Effector memory CD8-positive, alpha-beta T cell (primary cell): ENCODE measurements at regions not wholly inside any gene's neighbourhood (a gene's known extent, or its start where the extent isn't known, plus 50 kb on each side); places are given as distances from the start of the nearest gene placed in this dataset.
"Not testable (repeated sequence)": the region's sequence is repeated elsewhere in the genome, so short reads cannot be mapped to it uniquely, and the experiment has no call there.

Experiments
- ATAC-seq: fragments of 150-1000 bp; cut with Tn5 transposase; replicated peaks from 2 replicates; pipeline ENCODE4 v1.10.0; 2021; ENCODE audit warnings: mild to moderate bottlenecking, moderate library complexity
- DNase-seq, 3 experiments: peaks; one replicate each; pipeline ENCODE4 v3.0.0; 2021
- H3K27ac Mint-ChIP-seq, 2 donors: one replicate each; pipeline ENCODE4 v1.8.0; 2022; ENCODE audit warnings: mild to moderate bottlenecking in 2 of 2, mixed read lengths in 2 of 2, moderate library complexity in 2 of 2
- H3K27me3 Mint-ChIP-seq, 2 donors: one replicate each; pipeline ENCODE4 v1.8.0; 2022; ENCODE audit warnings: mixed read lengths in 2 of 2
- H3K36me3 Mint-ChIP-seq: one replicate; pipeline ENCODE4 v1.8.0; 2022; ENCODE audit warnings: mild to moderate bottlenecking, moderate library complexity, mixed read lengths; ENCODE audit not compliant: insufficient read depth
- H3K4me1 Mint-ChIP-seq, 2 donors: one replicate each; pipeline ENCODE4 v1.8.0; 2022; ENCODE audit warnings: low read depth in 2 of 2, mixed read lengths in 2 of 2
- H3K4me3 Mint-ChIP-seq, 2 donors: one replicate each; pipeline ENCODE4 v1.8.0; 2022; ENCODE audit warnings: mild to moderate bottlenecking in 2 of 2, mixed read lengths in 2 of 2, moderate library complexity in 2 of 2
- H3K9me3 Mint-ChIP-seq, 2 donors: one replicate each; pipeline ENCODE4 v1.8.0; 2022; ENCODE audit warnings: mixed read lengths in 2 of 2

DNA sequence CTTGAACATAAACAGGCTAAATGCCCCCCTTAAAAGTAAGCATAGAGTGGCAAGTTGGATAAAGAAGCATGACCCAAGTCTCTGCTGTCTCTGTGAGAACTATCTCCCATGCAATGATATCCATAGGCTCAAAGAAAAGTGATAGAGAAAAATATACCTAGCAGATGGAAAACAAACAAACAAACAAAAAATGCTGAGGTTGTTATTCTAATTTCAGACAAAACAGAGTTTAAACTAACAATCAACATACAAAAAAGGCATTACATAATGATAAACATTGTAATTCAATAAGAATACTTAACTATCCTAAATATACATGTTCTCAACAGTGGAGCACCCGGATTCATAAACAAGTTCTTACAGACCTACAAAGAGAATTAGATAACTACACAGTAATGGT lies 626.2 kb upstream of the CNTNAP2 start:
- peaks cover 17 to 21% of the 10 kb centered on the region in 2 donors for H3K9me3 Mint-ChIP-seq
- peaks cover 3% of the 10 kb centered on the region for H3K36me3 Mint-ChIP-seq
- no peaks in the 10 kb centered on the region for H3K27me3 Mint-ChIP-seq
- H3K4me3 Mint-ChIP-seq = no peak overlapping the region
- ATAC-seq (no peak), DNase-seq (no peak)
- H3K27ac Mint-ChIP-seq = no peak overlapping the region
- H3K4me1 Mint-ChIP-seq = no peaks in the 10 kb centered on the region

DNA sequence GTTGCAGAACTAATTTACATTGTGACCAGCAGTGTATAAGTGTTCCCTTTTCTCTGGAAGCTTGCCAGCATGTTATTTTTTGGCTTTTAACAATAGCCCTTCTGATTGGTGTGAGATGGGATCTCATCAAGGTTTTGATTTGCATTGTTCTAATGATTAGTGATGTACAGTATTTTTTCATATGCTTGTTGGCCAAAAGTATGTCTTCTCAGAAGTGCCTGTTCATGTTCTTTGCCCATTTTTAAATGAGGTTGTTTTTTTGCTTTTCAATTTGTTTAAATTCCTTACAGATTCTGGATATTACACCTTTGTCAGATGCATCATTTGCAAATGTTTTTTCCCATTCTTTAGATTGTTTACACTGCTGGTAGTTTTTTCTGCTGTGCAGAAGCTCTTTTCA lies 627.0 kb upstream of the CNTNAP2 start:
- DNase-seq (no peak), ATAC-seq (no peak)
- Mint-ChIP-seq H3K36me3 (peaks cover 3% of the 10 kb centered on the region), H3K4me1 (no peaks in the 10 kb centered on the region), H3K27me3 (no peaks in the 10 kb centered on the region), H3K27ac (no peak overlapping the region), H3K9me3 (peaks cover 17 to 18% of the 10 kb centered on the region in 2 donors), H3K4me3 (no peak overlapping the region)

DNA sequence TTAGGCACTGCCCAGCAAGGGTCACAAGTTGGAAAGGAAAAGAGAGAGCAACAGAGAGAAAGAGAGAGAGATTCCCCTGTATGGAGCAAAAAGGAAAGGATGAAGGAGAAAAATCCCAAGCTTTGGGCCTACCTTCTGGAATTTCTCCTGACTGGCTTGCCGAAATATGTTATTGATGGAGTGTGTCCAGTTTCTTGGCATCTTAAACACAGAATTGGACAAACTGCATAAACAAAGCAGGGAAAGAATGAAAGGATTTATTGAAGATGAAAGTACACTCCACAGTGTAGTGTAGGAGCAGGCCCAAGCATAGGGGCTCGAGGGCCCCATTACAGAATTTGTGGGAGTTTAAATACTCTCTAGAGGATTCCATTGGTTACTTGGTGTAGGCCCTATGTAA lies 627.8 kb upstream of the CNTNAP2 start:
- peaks cover 3% of the 10 kb centered on the region for H3K36me3 Mint-ChIP-seq
- H3K27ac Mint-ChIP-seq = no peak overlapping the region
- H3K9me3 Mint-ChIP-seq = peaks cover 11 to 17% of the 10 kb centered on the region in 2 donors
- no peaks in the 10 kb centered on the region for H3K4me1 Mint-ChIP-seq
- ATAC-seq (no peak), DNase-seq (no peak)
- no peak overlapping the region for H3K4me3 Mint-ChIP-seq
- no peaks in the 10 kb centered on the region for H3K27me3 Mint-ChIP-seq

DNA sequence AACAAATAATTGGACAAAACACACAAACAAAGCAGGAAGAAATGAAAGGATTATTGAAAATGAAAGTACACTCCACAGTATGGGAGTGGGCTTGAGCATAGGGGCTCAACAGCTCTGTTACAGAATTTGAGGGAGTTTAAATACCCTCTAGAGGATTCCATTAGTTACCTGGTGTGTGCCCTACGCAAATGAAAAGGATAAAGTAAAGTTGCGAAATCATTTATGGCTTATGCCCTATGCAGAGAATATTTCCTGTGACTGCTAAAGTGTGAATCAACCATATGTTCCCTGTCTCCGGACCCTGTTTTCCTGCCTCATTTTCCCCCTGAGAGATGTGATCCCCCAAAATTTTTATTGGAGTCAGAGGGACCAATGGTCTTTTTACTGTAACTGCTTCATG lies 634.6 kb upstream of the CNTNAP2 start:
- Mint-ChIP-seq H3K27me3 (no peaks in the 10 kb centered on the region), H3K27ac (no peak overlapping the region), H3K4me3 (no peak overlapping the region)

DNA sequence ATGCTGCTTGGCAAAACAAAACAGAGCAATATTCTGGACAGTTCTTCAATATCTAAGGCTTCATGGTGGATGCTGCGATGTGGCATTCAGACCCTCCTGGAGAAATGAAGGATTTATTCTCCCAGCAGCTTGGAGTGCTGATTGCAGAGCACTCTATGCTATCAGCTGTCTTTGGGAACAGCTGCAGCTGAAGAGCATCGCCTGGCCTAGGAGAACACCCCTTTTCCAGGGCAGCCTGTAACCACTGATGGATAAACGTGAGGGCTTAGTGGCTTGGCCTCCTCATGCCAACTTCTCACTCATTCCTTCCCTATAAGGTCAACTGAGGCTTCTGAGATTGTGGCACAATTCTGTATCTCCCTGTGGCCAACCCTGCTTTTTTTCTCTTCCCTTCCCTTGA lies 638.1 kb upstream of the CNTNAP2 start:
- no peak overlapping the region for H3K4me3 Mint-ChIP-seq
- no peaks in the 10 kb centered on the region for H3K27me3 Mint-ChIP-seq
- no peak overlapping the region for H3K27ac Mint-ChIP-seq
- H3K36me3 Mint-ChIP-seq = no peaks in the 10 kb centered on the region
- H3K4me1 Mint-ChIP-seq = no peaks in the 10 kb centered on the region
- DNase-seq (no peak), ATAC-seq (no peak)
- peaks cover 4 to 7% of the 10 kb centered on the region in 2 donors for H3K9me3 Mint-ChIP-seq

More for the DNA sequence above, 634.6 kb upstream of the CNTNAP2 start:
- H3K36me3 Mint-ChIP-seq = peaks cover 3% of the 10 kb centered on the region
- no peak for ATAC-seq
- H3K9me3 Mint-ChIP-seq = peaks cover 3 to 7% of the 10 kb centered on the region in 2 donors
- no peak for DNase-seq
- no peaks in the 10 kb centered on the region for H3K4me1 Mint-ChIP-seq

DNA sequence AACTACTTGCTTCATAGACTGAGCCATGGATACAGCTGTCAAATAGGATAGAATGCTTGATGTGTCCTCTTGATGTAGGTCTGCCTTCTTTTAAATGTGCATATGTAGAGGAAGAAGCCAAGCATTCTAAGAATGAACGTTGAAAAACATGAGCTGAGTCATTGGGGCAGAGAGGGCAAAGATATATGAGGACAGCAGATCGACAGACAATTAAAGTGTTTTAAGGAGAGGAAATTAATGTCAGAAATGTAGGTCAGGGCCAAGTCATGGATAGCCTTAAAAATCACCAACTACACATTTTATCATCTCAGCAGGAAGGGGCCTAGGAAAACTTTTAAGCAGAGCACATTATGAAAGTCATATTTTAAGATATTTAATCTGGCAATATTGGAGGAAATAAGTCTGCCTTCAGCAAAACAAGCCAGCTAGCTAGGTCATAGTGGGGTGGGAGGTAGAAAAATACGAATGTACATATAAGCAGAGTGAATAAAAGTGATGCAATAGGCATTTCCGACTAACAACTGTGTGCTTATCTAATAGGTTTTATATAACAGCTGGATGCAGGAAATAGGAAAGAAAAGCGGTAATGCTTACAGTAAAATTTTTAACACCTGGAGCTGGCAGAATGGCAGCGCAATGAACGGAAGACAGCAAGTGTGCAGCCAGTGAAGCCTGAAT lies 638.3 kb upstream of the TPK1 start:
- no peaks in the 10 kb centered on the region for H3K36me3 Mint-ChIP-seq

DNA sequence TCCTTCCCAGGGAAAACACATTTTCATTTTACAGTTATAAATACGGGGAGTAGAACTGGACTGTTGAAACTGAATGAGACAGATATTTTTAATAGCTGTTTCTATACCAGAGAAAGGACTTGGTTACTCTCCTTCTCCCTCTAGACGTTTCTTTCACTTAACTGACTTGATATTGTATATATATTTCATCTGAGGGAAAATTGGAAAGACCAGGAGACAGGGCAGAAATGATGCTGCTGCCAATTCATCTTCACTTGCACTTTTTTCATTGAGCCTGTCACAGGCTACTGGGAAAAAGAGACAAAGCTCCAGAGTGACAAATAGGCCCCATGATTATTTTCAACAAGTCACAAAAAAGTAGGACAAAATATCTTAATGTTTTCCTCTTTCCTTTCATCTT lies 636.0 kb upstream of the TPK1 start:
- no peak overlapping the region for H3K27ac Mint-ChIP-seq

More for the DNA sequence above, 638.3 kb upstream of the TPK1 start:
- H3K9me3 Mint-ChIP-seq = peaks cover 7% of the 10 kb centered on the region in 2 donors
- ATAC-seq (no peak), DNase-seq (no peak)
- H3K4me3 Mint-ChIP-seq = no peak overlapping the region
- H3K27me3 Mint-ChIP-seq = no peaks in the 10 kb centered on the region
- H3K27ac Mint-ChIP-seq = no peak overlapping the region
- H3K4me1 Mint-ChIP-seq = no peaks in the 10 kb centered on the region

DNA sequence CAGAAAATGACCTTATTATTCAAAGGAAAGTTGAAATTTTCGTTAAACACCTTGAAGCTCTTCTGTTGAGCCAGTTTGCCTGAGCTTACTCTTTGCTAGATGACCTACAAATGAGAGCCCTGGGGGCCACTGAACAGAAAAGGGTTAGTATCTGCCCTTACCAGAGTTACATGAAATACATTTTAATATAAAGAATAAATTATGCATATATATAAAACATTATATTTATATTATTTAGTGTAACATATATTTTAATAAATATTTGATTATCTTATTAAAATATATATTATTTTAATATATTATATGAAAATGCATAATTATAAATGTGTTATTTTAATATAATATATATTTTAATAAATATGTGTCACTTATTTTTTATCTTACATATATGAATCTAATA lies 628.4 kb upstream of the TPK1 start:
- DNase-seq (no peak), ATAC-seq (no peak)
- H3K36me3 Mint-ChIP-seq = no peaks in the 10 kb centered on the region
- no peak overlapping the region for H3K27ac Mint-ChIP-seq
- H3K4me1 Mint-ChIP-seq = no peaks in the 10 kb centered on the region
- peaks cover 7 to 9% of the 10 kb centered on the region in 2 donors for H3K9me3 Mint-ChIP-seq
- no peak overlapping the region for H3K4me3 Mint-ChIP-seq
- no peaks in the 10 kb centered on the region for H3K27me3 Mint-ChIP-seq

More for the DNA sequence above, 636.0 kb upstream of the TPK1 start:
- no peak overlapping the region for H3K4me3 Mint-ChIP-seq
- H3K36me3 Mint-ChIP-seq = no peaks in the 10 kb centered on the region
- H3K4me1 Mint-ChIP-seq = no peaks in the 10 kb centered on the region
- ATAC-seq (no peak), DNase-seq (no peak)
- no peaks in the 10 kb centered on the region for H3K27me3 Mint-ChIP-seq
- peaks cover 0 to 10% of the 10 kb centered on the region in 2 donors for H3K9me3 Mint-ChIP-seq

DNA sequence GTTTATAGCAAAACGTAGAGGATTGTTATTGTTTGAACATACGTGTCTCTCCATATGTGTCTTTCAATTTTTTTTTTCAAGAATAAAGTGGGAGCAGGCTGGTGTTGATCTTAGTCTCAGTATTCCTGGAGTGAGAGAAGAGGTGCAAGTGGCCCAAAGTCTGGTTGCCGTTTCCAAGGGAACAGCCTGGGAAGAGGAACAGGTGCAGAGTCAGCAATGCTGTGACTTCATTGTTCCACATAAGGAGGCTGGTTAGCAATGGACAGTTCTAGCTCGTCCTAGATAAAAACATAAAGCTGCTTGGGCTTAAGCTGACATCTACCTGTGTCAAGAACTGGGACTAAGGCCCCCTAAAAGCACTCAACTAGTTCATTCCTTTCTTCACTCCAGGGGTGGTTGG lies 626.6 kb upstream of the TPK1 start:
- H3K4me3 Mint-ChIP-seq = no peak overlapping the region
- peaks cover 4 to 9% of the 10 kb centered on the region in 2 donors for H3K9me3 Mint-ChIP-seq
- DNase-seq (no peak), ATAC-seq (no peak)
- no peaks in the 10 kb centered on the region for H3K4me1 Mint-ChIP-seq
- no peaks in the 10 kb centered on the region for H3K27me3 Mint-ChIP-seq
- H3K36me3 Mint-ChIP-seq = no peaks in the 10 kb centered on the region
- H3K27ac Mint-ChIP-seq = no peak overlapping the region

DNA sequence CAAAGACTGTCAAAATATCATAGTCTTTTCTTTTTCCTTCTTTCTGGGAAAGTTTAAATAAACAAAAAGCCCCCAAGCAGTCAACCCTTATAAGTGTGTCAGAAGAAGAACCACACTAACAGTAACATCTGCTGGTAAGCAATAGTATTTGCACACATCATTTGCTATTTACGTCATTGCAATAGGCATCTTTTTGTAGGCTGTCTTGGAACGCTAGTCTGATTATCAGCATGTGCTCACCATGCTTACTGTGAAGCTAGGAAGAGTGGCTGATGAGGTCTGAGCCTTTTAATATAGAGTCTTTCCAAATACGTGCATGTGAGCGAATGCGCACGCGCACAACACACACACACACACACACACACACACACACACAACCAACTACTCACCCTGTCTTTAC lies 599.0 kb upstream of the TPK1 start:
- DNase-seq = no peak
- H3K4me3 Mint-ChIP-seq = no peak overlapping the region
- H3K9me3 Mint-ChIP-seq = peaks cover 7 to 20% of the 10 kb centered on the region in 2 donors
- H3K27ac Mint-ChIP-seq = no peak overlapping the region
- H3K36me3 Mint-ChIP-seq = no peaks in the 10 kb centered on the region
- no peak for ATAC-seq
- H3K4me1 Mint-ChIP-seq = no peaks in the 10 kb centered on the region
- H3K27me3 Mint-ChIP-seq = no peaks in the 10 kb centered on the region

DNA sequence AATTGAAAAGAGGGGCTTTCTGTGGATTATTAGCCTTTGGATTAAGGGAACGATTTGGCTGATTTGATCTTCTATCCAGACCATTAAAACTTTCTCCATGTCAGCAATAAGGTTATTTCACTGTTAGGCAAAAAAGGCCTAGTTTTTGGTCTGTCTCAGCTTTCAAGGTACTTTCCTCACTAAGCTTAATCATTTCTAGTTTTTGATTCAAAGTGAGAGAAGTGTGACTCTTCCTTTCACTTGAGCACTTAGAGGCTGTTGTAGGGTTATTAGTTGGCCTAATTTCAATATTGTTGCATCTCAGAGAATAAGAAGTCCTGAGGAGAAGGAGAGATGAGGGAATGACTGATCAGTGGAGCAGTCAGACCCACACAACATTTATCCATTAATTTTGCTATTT lies 596.0 kb upstream of the TPK1 start:
- Mint-ChIP-seq H3K4me3 (no peak overlapping the region), H3K4me1 (no peaks in the 10 kb centered on the region), H3K27ac (no peak overlapping the region), H3K9me3 (peaks cover 7 to 20% of the 10 kb centered on the region in 2 donors), H3K36me3 (no peaks in the 10 kb centered on the region), H3K27me3 (no peaks in the 10 kb centered on the region)
- DNase-seq (no peak), ATAC-seq (no peak)

DNA sequence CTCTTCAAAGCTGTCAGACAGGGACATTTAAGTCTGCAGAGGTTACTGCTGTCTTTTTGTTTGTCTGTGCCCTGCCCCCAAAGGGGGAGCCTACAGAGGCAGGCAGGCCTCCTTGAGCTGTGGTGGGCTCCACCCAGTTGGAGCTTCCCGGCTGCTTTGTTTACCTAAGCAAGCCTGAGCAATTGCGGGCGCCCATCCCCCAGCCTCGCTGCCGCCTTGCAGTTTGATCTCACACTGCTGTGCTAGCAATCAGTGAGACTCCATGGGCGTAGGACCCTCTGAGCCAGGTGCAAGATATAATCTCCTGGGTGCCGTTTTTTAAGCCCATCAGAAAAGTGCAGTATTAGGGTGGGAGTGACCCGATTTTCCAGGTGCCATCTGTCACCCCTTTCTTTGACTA lies 582.6 kb upstream of the TPK1 start:
- DNase-seq, H3K4me3 Mint-ChIP-seq, ATAC-seq, H3K9me3 Mint-ChIP-seq, H3K4me1 Mint-ChIP-seq, H3K27me3 Mint-ChIP-seq, H3K36me3 Mint-ChIP-seq, H3K27ac Mint-ChIP-seq: not testable (repeated sequence)

DNA sequence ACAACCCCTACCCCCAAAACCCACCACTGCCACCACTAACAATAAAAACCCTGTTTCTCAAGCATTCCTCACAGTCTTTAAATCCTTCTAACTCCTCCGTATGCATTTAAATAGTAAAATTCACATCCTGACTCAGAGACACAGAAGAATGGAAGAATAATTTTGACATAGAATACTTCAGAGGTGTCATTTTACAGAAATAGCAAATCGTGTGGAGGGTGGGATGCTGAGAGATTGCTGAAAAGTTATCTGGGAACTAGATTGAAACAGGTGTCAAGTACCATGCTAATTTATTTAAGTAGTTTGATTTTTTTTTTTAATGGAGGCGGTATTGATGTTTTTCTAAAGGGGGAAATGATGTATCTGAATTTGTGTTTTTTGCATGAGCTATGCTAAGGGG lies 575.2 kb upstream of the TPK1 start:
- ATAC-seq (no peak), DNase-seq (no peak)
- no peaks in the 10 kb centered on the region for H3K4me1 Mint-ChIP-seq
- no peak overlapping the region for H3K4me3 Mint-ChIP-seq
- H3K27ac Mint-ChIP-seq = no peak overlapping the region
- no peaks in the 10 kb centered on the region for H3K27me3 Mint-ChIP-seq
- H3K9me3 Mint-ChIP-seq = peaks cover 8 to 10% of the 10 kb centered on the region in 2 donors
- H3K36me3 Mint-ChIP-seq = no peaks in the 10 kb centered on the region

DNA sequence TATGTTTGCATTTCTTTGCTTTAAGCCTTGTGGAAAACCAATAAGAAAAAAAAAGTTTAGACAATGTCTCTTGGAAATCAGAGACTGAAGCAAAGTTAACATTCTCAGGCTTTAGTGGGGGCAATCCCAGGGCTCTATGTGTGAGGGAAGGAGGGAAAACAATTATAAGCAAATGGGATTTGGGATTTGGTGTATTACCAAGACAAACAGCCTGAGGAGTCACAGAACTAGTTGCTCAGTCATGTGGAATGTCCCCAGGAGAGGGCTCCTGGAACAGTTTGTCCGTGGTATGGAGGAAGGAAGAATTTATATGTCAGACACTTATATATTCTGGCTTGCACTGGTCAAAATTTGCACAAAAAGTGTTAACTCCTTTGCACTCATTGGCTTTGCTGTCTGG lies 562.9 kb upstream of the TPK1 start:
- DNase-seq = no peak
- Mint-ChIP-seq H3K4me3 (no peak overlapping the region), H3K27me3 (no peaks in the 10 kb centered on the region), H3K27ac (no peak overlapping the region), H3K36me3 (no peaks in the 10 kb centered on the region), H3K4me1 (no peaks in the 10 kb centered on the region), H3K9me3 (peaks cover 17 to 18% of the 10 kb centered on the region in 2 donors)
- ATAC-seq = no peak

DNA sequence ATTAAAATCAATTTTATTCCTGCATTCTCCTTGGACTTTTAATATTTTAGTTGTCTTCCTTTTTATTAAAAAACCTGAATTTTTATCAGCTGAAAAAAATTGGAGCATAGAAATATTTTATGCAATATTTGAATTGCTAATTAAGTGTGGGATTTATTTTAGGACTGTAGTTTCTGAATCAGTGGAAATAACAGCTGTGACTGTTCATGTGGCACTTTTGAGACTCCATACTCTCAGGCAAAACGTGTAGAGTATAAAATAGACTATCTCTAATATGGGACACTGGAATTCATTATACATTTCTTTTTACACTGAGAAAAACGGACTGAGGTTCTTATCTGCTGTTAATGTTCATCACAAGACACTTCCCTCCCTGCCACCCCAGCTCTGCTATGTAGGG lies 558.3 kb upstream of the TPK1 start:
- H3K4me1 Mint-ChIP-seq = no peaks in the 10 kb centered on the region
- DNase-seq = no peak
- H3K9me3 Mint-ChIP-seq = peaks cover 11% of the 10 kb centered on the region in 2 donors
- no peaks in the 10 kb centered on the region for H3K36me3 Mint-ChIP-seq
- no peak overlapping the region for H3K27ac Mint-ChIP-seq
- no peaks in the 10 kb centered on the region for H3K27me3 Mint-ChIP-seq
- ATAC-seq = no peak
- H3K4me3 Mint-ChIP-seq = no peak overlapping the region
